ENCODE measurements at regions not wholly inside any gene's neighbourhood (a gene's known extent, or its start where the extent isn't known, plus 50 kb on each side); places are given as distances from the start of the nearest gene placed in this dataset.

- no peak for TF ChIP-seq CTCF (IDR thresholded peaks at IDR 0.05; ENCODE audit: insufficient read depth, low read depth, low read length)
- no peak for TF ChIP-seq EZH2 (IDR thresholded peaks at IDR 0.05; ENCODE audit: insufficient read depth, low read length)
These were observed 543.2 kb upstream of the API5 start for GRCh38 chr11:42768576-42768975.
